Ammon's horn (tissue), 1 donor: ENCODE measurements at regions not wholly inside any gene's neighbourhood (a gene's known extent, or its start where the extent isn't known, plus 50 kb on each side); places are given as distances from the start of the nearest gene placed in this dataset.

Experiments
- DNase-seq: peaks from one replicate; pipeline ENCODE4 v3.0.0-alpha.2; 2016; ENCODE audit warnings: low spot score

DNA sequence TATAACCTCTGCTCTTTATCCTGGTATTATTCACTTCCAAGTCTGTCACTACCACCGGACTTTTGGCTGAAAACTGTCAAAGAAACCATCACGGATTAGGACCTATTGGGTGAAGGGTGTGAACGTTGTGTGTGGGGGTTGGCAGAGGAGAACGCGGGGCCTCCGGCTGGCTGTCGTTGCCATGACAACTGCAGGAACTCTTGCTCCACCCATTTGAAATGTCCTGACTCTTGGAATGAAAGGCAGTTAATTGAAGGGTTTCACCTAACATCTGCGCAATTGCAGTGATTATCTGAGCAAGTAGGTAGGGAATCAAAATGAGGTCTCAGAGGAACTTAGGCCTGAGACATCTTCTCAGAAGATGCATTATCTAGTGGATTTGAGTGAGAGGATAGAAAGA lies 60.9 kb upstream of the CLMP start:
- DNase-seq = no peak

DNA sequence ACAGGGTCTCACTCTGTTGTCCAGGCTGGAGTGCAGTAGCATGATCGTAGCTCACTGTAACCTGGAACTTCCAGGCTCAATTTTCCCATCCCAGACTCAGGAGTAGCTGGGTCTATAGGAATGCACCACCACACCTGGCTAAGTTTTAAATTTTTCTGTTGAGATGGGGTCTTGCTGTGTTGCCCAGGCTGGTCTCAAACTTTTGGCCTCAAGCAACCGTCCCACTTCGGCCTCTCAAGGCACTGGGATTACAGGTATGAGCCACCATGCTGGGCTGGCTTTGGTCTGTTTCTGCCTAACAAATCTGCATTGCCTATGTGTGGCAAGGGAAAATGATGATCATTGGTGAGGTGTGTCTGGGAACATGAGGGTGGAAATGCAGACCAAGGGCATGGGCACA lies 59.3 kb upstream of the CLMP start:
- DNase-seq = no peak

DNA sequence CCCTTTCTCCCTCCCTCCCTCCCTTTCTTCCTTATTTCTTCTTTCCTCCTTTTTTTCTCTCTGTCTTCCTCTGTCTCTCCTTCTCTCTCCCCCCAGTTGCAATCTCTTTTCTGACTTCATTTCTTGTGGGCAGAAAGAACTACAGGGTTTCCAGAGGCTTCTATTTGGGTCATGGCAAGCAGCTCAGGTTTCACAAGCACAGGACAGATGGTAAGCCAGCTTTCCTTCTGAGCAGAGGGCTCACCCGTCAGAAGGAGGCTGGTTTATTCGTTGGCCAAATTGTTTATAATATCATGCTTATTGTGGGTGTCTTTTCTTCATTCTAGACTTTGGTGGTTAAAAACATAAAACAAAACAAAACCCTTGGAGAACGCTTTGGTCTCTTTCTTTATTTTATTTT lies 58.9 kb upstream of the CLMP start:
- DNase-seq = no peak

DNA sequence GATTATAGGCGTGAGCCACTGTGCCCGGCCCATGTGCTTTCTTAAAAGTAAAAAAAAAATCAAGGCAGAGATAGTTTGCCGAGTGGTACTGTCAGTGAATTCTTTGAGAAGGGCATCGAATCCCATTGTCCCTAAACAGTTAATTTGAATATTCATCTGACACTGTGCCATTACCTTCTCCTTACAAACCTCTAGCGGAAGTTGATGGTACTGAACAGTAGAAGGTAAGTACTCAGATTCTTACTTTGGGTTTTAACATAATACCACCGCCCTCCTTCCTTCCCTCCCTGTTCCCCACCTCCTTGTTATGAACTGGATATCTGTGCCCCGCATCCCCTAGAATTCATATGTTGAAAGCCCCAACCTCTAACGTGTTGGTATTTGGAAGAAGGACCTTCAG lies 58.2 kb upstream of the CLMP start:
- no peak for DNase-seq

DNA sequence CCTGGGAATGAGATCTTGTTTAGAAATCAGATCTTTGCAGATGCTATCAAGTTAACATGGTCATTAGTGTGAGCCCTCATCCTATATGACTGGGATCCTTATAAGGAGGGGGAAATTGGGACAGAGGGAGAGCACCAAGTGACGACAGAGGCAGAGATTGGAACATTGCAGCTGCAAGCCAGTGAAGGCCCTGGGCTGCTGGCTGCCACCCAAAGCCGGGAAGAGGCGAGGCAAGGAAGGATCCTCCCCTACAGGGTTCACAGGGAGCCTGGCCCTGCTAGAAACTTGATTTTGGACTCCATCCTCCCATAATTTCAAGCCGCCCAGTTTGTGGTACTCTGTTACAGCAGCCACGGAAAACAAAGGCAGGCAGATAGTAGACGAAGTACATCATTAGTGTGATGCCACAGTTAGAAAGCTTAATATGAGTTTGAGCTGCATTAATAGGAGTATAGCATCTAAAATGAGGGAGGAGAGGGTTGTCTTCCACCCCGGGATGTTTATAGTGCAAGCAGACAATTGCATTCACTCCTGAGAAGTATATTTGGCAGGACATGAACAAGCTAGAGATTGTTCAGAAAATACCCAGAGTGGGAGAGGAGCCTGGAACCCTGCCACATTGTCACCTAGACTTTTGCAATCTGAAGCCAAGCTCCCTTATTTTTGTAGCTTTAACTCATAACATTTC lies 56.8 kb upstream of the CLMP start:
- DNase-seq = no peak

DNA sequence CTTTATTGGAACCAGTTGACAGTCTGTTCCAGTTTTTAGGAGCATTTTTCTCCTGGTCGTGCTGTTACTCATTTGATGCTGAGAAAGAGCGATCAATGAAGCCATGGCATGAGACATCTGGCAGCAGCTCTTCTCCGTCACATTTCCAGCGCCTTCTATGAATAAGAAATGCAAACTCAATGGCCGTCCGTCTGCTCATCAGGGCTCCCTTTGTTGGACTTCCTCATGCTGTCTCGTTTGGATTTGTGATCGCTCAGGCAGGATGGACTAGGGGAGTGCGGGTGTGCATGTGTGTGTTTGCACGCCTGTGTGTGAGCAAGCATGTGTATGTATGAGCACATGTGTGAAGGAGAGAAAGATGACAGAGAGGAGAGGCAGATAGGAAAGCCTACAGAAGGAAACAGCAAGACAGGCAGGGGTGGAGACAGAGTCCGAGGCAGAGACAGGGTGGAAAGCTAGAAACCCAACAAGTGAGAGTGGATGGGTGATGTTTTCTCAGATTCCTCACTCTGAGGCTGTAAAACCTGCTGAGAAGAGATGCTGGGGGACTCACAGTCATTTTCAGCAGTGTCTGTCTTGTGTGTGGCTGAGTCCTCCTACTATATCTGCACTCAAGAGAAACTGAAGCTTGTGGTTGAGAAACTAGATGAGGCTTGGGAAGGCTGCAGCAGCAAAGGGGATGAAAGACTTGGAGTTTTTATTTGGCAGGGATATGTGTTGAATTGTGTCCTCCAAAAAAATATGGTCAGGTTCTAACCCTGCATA lies 56.0 kb upstream of the CLMP start:
- no peak for DNase-seq

DNA sequence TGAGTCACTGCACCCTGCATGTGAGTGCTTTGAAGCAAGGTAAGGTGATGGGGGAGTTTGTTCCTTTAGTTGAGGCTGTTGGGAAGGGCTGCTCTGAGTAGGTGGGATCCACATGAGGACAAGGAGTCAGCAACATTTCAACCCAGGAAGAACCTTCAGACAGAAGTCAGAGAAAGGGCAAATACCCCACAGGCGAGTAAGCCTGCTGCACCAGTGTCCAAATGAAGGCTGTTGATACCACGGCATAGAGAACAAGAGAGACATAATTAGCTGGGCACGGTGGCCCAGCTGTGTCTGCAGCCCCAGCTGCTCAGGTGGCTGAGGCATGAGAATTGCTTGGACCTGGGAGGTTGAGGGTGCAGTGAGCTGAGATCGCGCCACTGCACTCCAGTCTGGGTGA lies 54.3 kb upstream of the CLMP start:
- DNase-seq = no peak

DNA sequence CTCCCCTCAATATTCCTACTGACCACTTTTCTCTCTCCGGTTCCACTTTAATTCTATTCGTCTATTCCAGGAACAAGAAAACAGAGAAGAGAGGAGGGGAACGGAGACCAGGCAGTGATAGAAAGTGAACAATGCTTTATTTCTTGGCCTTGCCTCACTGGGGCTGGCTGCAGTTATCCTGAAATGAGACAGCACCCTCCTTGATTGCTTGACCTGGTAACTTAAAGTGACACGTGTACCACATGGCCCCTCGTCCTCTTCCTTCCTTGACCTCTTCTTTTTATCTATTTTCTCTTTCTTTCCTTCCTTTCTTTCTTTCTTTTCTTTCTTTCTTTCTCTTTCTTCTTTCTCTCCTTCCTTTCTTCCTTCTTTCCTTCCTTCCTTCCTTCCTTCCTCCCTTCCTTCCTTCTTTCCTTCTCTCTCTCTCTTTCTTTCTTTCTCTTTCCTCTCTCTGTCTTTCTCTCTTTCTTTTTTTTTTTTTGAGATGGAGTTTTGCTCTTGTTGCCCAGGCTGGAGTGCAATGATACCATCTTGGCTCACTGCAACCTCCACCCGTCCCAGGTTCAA lies 52.8 kb upstream of the CLMP start:
- DNase-seq = no peak

DNA sequence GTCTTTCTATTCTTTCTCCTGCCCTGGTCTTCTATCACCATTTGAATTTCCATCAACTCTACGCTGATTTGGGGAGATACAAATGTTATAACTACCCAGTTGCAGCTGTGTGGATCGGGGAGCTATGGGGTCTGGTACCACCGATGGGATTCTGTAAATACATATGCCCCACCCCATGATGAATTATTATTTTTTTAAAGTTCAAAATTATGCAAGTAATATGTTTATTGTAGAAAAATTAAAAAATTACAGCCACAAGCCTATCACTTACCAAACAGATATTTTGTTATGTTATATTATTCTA lies 52.4 kb upstream of the CLMP start:
- DNase-seq = no peak

DNA sequence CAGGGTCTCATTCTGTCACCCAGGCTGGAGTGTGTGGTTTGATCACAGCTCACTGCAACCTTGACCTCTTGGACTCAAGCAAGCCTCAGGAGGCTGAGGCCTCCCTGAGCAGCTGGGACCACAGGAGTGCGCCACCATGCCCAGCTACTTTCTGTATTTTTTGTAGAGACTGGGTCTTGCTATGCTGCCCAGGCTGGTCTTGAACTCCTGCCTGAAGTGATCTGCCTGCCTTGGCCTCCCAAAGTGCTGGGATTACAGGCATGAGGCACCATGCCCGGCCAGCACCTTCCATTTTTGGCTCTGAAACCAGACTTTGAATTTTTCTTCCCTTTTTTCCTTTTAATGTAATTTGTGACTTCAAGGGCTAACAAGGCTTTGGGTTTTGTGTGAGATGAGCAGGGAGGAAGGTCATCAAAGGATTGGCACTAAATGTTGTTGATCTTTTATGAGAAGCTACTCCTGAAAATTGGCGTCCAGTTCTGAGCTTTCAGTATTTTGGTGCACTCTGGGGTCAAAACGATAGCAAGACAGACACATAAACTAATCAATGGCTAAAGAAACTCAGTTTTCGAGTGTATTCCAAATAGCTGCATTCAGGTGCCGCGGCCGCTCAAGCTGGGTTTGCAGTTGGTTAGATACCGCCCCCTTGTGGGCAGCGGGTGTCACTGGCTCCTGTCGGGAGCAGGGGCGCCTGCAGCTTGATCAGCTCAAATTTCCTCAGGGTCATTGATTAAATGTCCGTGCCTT lies 51.9 kb upstream of the CLMP start:
- peak; percentile 87 for DNase-seq

DNA sequence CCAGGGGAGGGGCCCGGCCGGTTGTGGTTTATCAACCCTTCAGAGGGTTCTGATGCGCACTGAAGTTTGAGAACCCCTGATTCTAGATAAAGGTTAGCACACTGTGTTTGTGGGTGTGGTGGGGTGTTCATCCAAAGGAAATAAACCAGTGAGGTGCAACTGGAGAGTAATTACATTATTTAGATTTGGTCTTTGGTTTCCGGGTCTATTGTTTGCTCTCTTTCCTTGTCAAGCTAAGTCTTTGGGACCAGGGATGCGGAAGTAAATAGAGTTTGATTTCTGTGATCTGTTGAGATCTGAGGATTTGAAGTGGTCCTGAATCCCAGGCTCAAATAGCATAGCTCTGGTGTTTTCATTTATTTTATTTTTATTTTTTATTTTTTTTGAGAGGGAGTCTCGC lies 50.5 kb upstream of the CLMP start:
- DNase-seq = no peak
